Right atrium auricular region (tissue), 2 donors: ENCODE measurements at regions not wholly inside any gene's neighbourhood (a gene's known extent, or its start where the extent isn't known, plus 50 kb on each side); places are given as distances from the start of the nearest gene placed in this dataset.

ENCODE experiments used
- DNase-seq: peaks from one replicate; pipeline ENCODE4 v3.0.0-alpha.2; 2019; ENCODE audit warnings: low spot score
- H3K27ac ChIP-seq, 2 donors: fragments of 200-600 bp; sonication (generic); 1 replicate in 1 of 2; 2 replicates in 1 of 2; pipeline ENCODE4 v1.5.1; 2016 to 2019
- H3K27me3 ChIP-seq, 2 donors: fragments of 200-600 bp; sonication (generic); one replicate each; pipeline versions ENCODE4 v1.5.1 to v1.6.0; 2017 to 2019
- H3K36me3 ChIP-seq: fragments of 200-600 bp; sonication (generic); one replicate; pipeline ENCODE4 v1.5.1; 2016
- H3K4me1 ChIP-seq, 2 donors: fragments of 200-600 bp; sonication (generic); one replicate each; pipeline versions ENCODE4 v1.5.1 to v1.6.0; 2017 to 2019
- H3K4me3 ChIP-seq, 2 donors: fragments of 200-600 bp; sonication (generic); 1 replicate in 1 of 2; 2 replicates in 1 of 2; pipeline ENCODE4 v1.5.1; 2017 to 2019; ENCODE audit warnings: mild to moderate bottlenecking in 1 of 2, moderate library complexity in 1 of 2
- H3K9me3 ChIP-seq, 2 donors: fragments of 200-600 bp; sonication (generic); one replicate each; pipeline ENCODE4 v1.5.1; 2019
- TF ChIP-seq, protein P1 (sequence below), 2 donors: fragments of 200-600 bp; sonication (generic); IDR thresholded peaks; one replicate each; pipeline ENCODE4 v1.5.1; 2019; ENCODE audit warnings: antibody characterized with exemption in 2 of 2

DNA sequence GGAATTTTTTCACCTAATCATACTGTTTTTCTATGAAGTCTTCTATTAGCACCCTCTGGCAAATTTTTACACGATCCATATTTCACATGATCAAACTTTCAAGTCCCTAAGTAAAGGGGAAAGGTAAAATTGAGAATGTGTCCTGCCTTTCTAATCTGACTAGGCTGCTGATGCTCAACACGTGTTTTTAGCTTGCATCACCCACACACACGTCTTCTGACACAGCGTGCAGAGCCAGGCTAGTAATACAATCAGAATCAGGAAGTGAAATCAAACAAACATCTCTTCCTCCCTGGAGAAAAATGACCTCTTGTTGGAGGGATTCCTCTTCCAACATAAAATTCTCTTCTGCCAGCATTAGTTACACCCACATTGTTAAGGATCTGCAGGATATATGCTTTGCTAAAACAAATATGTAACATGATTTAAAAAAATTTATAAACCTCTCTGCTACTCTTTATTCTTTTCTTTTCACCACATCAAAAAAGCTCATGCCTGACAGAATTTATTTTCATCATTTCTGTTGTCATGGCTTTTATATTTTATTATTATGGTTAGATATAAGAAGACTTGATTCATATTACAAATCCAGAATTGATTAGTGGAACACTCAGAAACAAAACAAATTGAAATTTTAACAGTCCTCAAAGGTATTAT lies 122.4 kb downstream of the RAP2B start:
- peak; percentile 82 for DNase-seq
- H3K4me3 ChIP-seq, result no peak overlapping the region
- no peaks in the 10 kb centered on the region for H3K36me3 ChIP-seq
- H3K27ac ChIP-seq, result peak overlapping the region; percentile 36 to 42
- no peaks in the 10 kb centered on the region for H3K4me1 ChIP-seq
- no peaks in the 10 kb centered on the region for H3K9me3 ChIP-seq
- TF ChIP-seq, protein P1, sequence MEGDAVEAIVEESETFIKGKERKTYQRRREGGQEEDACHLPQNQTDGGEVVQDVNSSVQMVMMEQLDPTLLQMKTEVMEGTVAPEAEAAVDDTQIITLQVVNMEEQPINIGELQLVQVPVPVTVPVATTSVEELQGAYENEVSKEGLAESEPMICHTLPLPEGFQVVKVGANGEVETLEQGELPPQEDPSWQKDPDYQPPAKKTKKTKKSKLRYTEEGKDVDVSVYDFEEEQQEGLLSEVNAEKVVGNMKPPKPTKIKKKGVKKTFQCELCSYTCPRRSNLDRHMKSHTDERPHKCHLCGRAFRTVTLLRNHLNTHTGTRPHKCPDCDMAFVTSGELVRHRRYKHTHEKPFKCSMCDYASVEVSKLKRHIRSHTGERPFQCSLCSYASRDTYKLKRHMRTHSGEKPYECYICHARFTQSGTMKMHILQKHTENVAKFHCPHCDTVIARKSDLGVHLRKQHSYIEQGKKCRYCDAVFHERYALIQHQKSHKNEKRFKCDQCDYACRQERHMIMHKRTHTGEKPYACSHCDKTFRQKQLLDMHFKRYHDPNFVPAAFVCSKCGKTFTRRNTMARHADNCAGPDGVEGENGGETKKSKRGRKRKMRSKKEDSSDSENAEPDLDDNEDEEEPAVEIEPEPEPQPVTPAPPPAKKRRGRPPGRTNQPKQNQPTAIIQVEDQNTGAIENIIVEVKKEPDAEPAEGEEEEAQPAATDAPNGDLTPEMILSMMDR (IDR thresholded peaks at IDR 0.05), result no peak
- H3K27me3 ChIP-seq, result no peaks in the 10 kb centered on the region

DNA sequence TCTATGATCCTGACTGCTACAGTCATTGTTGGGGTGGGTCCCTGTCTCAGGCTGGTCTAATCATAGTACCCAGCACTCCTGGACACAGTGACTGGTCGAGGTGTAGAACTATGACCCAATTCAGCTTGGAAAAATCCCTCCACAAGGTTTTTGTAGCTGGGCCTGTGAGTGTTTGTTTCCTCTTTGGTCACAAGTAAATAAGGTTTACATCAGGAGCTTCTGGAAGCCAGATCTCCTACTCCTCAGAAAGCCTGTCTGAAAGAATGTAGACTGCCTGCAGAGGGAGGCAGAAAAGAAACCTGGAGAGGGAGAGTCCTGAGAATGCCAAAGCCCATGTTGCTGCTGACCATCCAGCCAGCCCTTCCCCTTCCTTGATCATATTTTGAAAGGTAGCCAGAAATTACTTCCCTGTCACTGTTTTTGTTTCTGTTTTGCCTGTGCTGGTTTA lies 123.2 kb downstream of the RAP2B start:
- H3K36me3 ChIP-seq, result no peaks in the 10 kb centered on the region
- no peaks in the 10 kb centered on the region for H3K9me3 ChIP-seq
- peak overlapping the region; percentile 14 to 36 for H3K27ac ChIP-seq
- no peaks in the 10 kb centered on the region for H3K4me1 ChIP-seq
- no peak for DNase-seq
- H3K4me3 ChIP-seq, result no peak overlapping the region
- H3K27me3 ChIP-seq, result no peaks in the 10 kb centered on the region
- TF ChIP-seq, protein P1 (IDR thresholded peaks at IDR 0.05), result no peak

- no peak for DNase-seq
- Histone ChIP-seq H3K27ac (peak overlapping the region in 1 of 2 donors; percentile 14), H3K36me3 (no peaks in the 10 kb centered on the region), H3K9me3 (no peaks in the 10 kb centered on the region), H3K4me3 (no peak overlapping the region), H3K4me1 (peaks cover 0 to 7% of the 10 kb centered on the region in 2 donors), H3K27me3 (no peaks in the 10 kb centered on the region)
- TF ChIP-seq, protein P1 (IDR thresholded peaks at IDR 0.05), result no peak
Measured at GRCh38 chr3:153285982-153286381, 124.0 kb downstream of the RAP2B start.

DNA sequence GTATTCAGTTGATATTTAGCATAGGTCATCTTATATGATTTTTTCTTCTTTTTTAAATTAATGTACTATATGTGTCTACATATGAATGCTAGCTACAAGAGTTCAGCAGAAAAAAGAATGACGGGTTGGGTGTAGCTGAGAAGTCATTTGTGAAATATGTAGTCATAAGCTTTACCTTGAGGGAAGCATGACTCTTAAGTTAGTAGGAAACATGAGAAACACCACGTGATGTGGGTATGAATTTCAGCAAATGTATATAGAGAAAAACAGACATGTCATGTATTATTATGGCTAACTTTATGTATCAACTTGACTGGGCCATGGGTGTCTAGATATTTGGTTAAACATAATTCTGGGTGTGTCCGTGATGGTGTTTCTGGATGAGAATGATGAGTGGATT lies 125.0 kb downstream of the RAP2B start:
- TF ChIP-seq, protein P1 (IDR thresholded peaks at IDR 0.05), result no peak
- DNase-seq, result no peak

GRCh38 chr3:153289334-153289808 lies 127.3 kb downstream of the RAP2B start:
- peaks cover 0 to 7% of the 10 kb centered on the region in 2 donors for H3K4me1 ChIP-seq
- no peak for DNase-seq
- H3K27ac ChIP-seq, result no peak overlapping the region

More for the DNA sequence above, 125.0 kb downstream of the RAP2B start:
- Histone ChIP-seq H3K4me3 (no peak overlapping the region), H3K27me3 (no peaks in the 10 kb centered on the region), H3K36me3 (no peaks in the 10 kb centered on the region), H3K27ac (no peak overlapping the region), H3K4me1 (peaks cover 0 to 7% of the 10 kb centered on the region in 2 donors), H3K9me3 (no peaks in the 10 kb centered on the region)

More at GRCh38 chr3:153289334-153289808, 127.3 kb downstream of the RAP2B start:
- Histone ChIP-seq H3K9me3 (no peaks in the 10 kb centered on the region), H3K4me3 (no peak overlapping the region), H3K27me3 (no peaks in the 10 kb centered on the region), H3K36me3 (no peaks in the 10 kb centered on the region)
- TF ChIP-seq, protein P1 (IDR thresholded peaks at IDR 0.05), result no peak
